ENCODE measurements at regions not wholly inside any gene's neighbourhood (a gene's known extent, or its start where the extent isn't known, plus 50 kb on each side); places are given as distances from the start of the nearest gene placed in this dataset.

- H3K27ac Mint-ChIP-seq (ENCODE audit: unreplicated experiment): no peak overlapping the region
- H3K36me3 Mint-ChIP-seq (ENCODE audit: unreplicated experiment): no peaks in the 10 kb centered on the region
- no peak for TF ChIP-seq CTCF (IDR thresholded peaks at IDR 0.05; ENCODE audit: partially characterized antibody, unreplicated experiment)
- no peak for DNase-seq
- H3K4me3 Mint-ChIP-seq (ENCODE audit: unreplicated experiment): no peak overlapping the region
- peaks cover 2% of the 10 kb centered on the region for H3K4me1 Mint-ChIP-seq (ENCODE audit: low read depth, unreplicated experiment)
- peaks cover 3% of the 10 kb centered on the region for H3K27me3 Mint-ChIP-seq (ENCODE audit: unreplicated experiment)
- no peaks in the 10 kb centered on the region for H3K9me3 Mint-ChIP-seq (ENCODE audit: unreplicated experiment)
Measured at GRCh38 chr19:30133803-30134202, 191.8 kb downstream of the URI1 start.

GRCh38 chr19:30135093-30135757 lies 193.2 kb downstream of the URI1 start:
- Mint-ChIP-seq H3K27me3 (ENCODE audit: unreplicated experiment) (peaks cover 3% of the 10 kb centered on the region), H3K36me3 (ENCODE audit: unreplicated experiment) (no peaks in the 10 kb centered on the region)

DNA sequence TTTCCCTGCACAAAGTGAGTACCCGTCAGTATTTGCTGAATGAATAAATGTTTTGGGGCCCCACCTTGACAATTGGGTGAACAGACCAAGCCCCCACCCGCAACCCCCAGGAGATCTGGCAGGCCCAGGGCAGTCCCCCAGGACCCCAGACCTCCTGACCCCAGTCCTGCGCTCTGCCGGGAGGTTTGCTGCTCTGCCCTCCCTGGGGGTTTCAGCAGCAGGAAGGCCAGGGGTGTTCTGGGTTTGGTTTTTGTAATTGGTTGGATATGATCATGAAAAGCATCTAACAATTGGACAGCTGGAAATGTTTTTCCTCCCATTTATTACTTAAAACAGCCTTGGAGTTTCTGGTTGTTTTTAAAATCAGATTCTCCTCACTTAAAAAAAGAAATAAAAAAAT lies 193.8 kb downstream of the URI1 start:
- Mint-ChIP-seq H3K9me3 (ENCODE audit: unreplicated experiment) (no peaks in the 10 kb centered on the region), H3K4me1 (ENCODE audit: low read depth, unreplicated experiment) (peaks cover 2% of the 10 kb centered on the region), H3K4me3 (ENCODE audit: unreplicated experiment) (no peak overlapping the region), H3K27ac (ENCODE audit: unreplicated experiment) (no peak overlapping the region), H3K36me3 (ENCODE audit: unreplicated experiment) (no peaks in the 10 kb centered on the region), H3K27me3 (ENCODE audit: unreplicated experiment) (peaks cover 3% of the 10 kb centered on the region)
- TF ChIP-seq CTCF (IDR thresholded peaks at IDR 0.05; ENCODE audit: partially characterized antibody, unreplicated experiment): no peak
- no peak for DNase-seq

More at GRCh38 chr19:30135093-30135757, 193.2 kb downstream of the URI1 start:
- TF ChIP-seq CTCF (IDR thresholded peaks at IDR 0.05; ENCODE audit: partially characterized antibody, unreplicated experiment): no peak
- DNase-seq: no peak
- Mint-ChIP-seq H3K9me3 (ENCODE audit: unreplicated experiment) (no peaks in the 10 kb centered on the region), H3K27ac (ENCODE audit: unreplicated experiment) (no peak overlapping the region), H3K4me3 (ENCODE audit: unreplicated experiment) (no peak overlapping the region), H3K4me1 (ENCODE audit: low read depth, unreplicated experiment) (peaks cover 2% of the 10 kb centered on the region)

DNA sequence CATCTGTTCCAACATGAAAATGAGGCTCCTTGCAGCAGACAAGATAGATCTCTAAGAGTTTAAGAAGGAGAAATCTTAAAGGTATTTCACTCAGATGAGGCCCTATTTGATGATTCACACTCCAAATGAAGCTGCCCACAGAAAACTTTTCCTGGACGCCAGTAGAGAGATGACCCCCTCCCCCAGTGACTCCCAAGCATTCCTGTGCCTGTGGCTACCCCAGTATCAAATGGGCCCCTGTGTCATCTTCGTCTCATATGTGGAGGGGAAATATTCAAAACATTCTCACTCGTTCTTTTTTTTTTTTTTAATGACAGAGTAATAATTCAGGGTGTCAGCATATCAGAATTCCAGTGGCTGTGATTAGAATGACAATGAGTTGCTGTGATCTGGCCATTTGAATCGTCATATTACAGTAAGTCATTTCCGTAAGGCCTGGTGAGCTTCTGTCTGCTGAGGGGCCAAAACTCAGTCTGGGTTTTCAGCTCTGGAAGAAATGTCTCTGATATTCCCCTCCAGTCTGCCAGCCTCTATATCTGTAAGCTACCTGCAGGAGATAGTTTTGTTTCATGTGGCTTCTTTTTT lies 194.7 kb downstream of the URI1 start:
- TF ChIP-seq CTCF (IDR thresholded peaks at IDR 0.05; ENCODE audit: partially characterized antibody, unreplicated experiment): no peak
- Mint-ChIP-seq H3K4me1 (ENCODE audit: low read depth, unreplicated experiment) (peaks cover 2% of the 10 kb centered on the region), H3K27ac (ENCODE audit: unreplicated experiment) (no peak overlapping the region), H3K36me3 (ENCODE audit: unreplicated experiment) (no peaks in the 10 kb centered on the region), H3K9me3 (ENCODE audit: unreplicated experiment) (no peaks in the 10 kb centered on the region), H3K27me3 (ENCODE audit: unreplicated experiment) (peaks cover 3% of the 10 kb centered on the region), H3K4me3 (ENCODE audit: unreplicated experiment) (no peak overlapping the region)
- no peak for DNase-seq

- Mint-ChIP-seq H3K27me3 (ENCODE audit: unreplicated experiment) (peaks cover 3% of the 10 kb centered on the region), H3K4me1 (ENCODE audit: low read depth, unreplicated experiment) (peaks cover 2% of the 10 kb centered on the region), H3K27ac (ENCODE audit: unreplicated experiment) (no peak overlapping the region), H3K4me3 (ENCODE audit: unreplicated experiment) (no peak overlapping the region), H3K36me3 (ENCODE audit: unreplicated experiment) (no peaks in the 10 kb centered on the region), H3K9me3 (ENCODE audit: unreplicated experiment) (no peaks in the 10 kb centered on the region)
- no peak for TF ChIP-seq CTCF (IDR thresholded peaks at IDR 0.05; ENCODE audit: partially characterized antibody, unreplicated experiment)
- DNase-seq: no peak
Measured at GRCh38 chr19:30137747-30138146, 195.7 kb downstream of the URI1 start.
